HEK293T (cell line): ENCODE measurements at regions not wholly inside any gene's neighbourhood (a gene's known extent, or its start where the extent isn't known, plus 50 kb on each side); places are given as distances from the start of the nearest gene placed in this dataset.

Source experiments
- CTCF ChIA-PET: fragments of 350-600 bp; formaldehyde crosslinking; extraction: SDS; loops from one replicate; lab custom pipeline; 2021; ENCODE audit warnings: antibody characterized with exemption, inconsistent platforms; lab: Yijun Ruan, JAX
- POLR2A ChIA-PET: fragments of 350-600 bp; formaldehyde crosslinking; extraction: SDS; loops from one replicate; lab custom pipeline; 2020; ENCODE audit warnings: antibody characterized with exemption, inconsistent platforms; lab: Yijun Ruan, JAX
- DNase-seq: peaks from one replicate; pipeline ENCODE4 v3.0.0; 2012; ENCODE audit warnings: mixed read lengths; ENCODE audit errors: extremely low spot score
- ARNT ChIP-seq: fragments of 450-650 bp; IDR thresholded peaks from 2 replicates; pipeline ENCODE4 v1.6.1; 2017; ENCODE audit warnings: mild to moderate bottlenecking
- BHLHE40 ChIP-seq: fragments of 450-650 bp; IDR thresholded peaks from 2 replicates; pipeline ENCODE4 v1.6.1; 2016; ENCODE audit warnings: mild to moderate bottlenecking, moderate library complexity, borderline replicate concordance
- CTBP1 ChIP-seq: fragments of 450-650 bp; IDR thresholded peaks from 2 replicates; pipeline ENCODE4 v1.6.1; 2016; ENCODE audit warnings: borderline replicate concordance
- ELF4 ChIP-seq: fragments of 450-650 bp; IDR thresholded peaks from 2 replicates; pipeline ENCODE4 v1.6.1; 2017; ENCODE audit warnings: antibody characterized with exemption
- FOXA1 ChIP-seq: fragments of 450-650 bp; IDR thresholded peaks from 2 replicates; pipeline ENCODE4 v1.6.1; 2016; ENCODE audit warnings: mild to moderate bottlenecking
- FOXK2 ChIP-seq: fragments of 450-650 bp; IDR thresholded peaks from 2 replicates; pipeline ENCODE4 v1.6.1; 2016; ENCODE audit warnings: mild to moderate bottlenecking
- FOXM1 ChIP-seq: fragments of 450-650 bp; IDR thresholded peaks from 2 replicates; pipeline ENCODE4 v1.6.1; 2017; ENCODE audit warnings: mild to moderate bottlenecking, borderline replicate concordance
- HDGF ChIP-seq: fragments of 450-650 bp; IDR thresholded peaks from 2 replicates; pipeline ENCODE4 v1.6.1; 2017; ENCODE audit warnings: antibody characterized with exemption, borderline replicate concordance
- L3MBTL2 ChIP-seq: fragments of 450-650 bp; conservative IDR thresholded peaks from 2 replicates; pipeline ENCODE4 v1.6.1; 2016; ENCODE audit warnings: mild to moderate bottlenecking
- LEF1 ChIP-seq: fragments of 450-650 bp; IDR thresholded peaks from 2 replicates; pipeline ENCODE4 v1.6.1; 2017; ENCODE audit warnings: mild to moderate bottlenecking, borderline replicate concordance
- NFRKB ChIP-seq: fragments of 450-650 bp; IDR thresholded peaks from 2 replicates; pipeline ENCODE4 v1.6.1; 2016; ENCODE audit warnings: mild to moderate bottlenecking, moderate library complexity
- SP1 ChIP-seq: fragments of 450-650 bp; IDR thresholded peaks from 2 replicates; pipeline ENCODE4 v1.6.1; 2017
- SUZ12 ChIP-seq: fragments of 450-650 bp; IDR thresholded peaks from 2 replicates; pipeline ENCODE4 v1.6.1; 2016; ENCODE audit warnings: mild to moderate bottlenecking
- TARDBP ChIP-seq: fragments of 450-650 bp; IDR thresholded peaks from 2 replicates; pipeline ENCODE4 v1.6.1; 2016
- ZNF384 ChIP-seq: fragments of 450-650 bp; IDR thresholded peaks from 2 replicates; pipeline ENCODE4 v1.6.1; 2016
- TF ChIP-seq, protein P1 (sequence below): fragments of 450-650 bp; IDR thresholded peaks from 2 replicates; pipeline ENCODE4 v1.6.1; 2016

DNA sequence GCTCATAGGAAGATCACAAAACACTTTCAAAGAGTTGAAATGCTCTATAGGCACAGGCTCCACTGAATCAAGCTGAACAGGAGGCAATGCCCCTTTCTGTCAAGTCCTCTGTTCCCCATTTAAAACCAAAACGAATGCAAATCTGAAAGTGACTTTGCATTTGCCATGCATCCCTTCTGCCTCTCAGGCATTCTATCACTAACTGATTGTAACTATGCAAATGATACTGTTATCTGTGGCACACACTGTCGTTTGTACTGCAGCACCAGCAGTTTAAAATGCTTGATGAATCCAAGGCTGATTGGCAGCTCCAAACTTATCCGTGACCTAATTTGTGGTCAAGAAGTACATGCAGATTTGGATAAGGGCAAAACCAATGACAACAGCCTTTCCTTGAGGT lies 1067.5 kb upstream of the MAP3K7 start:
- TF ChIP-seq ZNF384 (no peak), ARNT (no peak), ELF4 (no peak)
- POLR2A ChIA-PET = no interaction called here
- DNase-seq = no peak
- CTCF ChIA-PET = no interaction called here

DNA sequence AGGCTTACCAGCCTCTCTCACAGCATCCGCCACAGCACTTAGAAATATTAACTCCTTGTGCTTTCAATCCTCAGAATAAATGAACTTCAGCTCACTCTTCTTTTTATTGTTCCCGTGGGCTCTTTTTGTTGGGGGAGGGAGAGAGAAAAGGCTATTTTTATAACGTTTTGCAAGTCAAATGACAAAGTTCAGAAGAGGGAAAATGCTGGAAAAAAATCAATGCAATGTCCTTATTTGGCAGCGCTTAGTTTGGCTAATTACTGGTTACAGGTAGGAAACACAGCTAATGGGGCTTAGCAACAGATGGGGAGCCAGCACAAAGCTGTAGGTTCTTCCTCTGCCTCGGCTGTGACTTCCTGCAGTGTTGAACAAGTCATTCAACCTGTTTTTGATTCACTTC lies 1067.0 kb upstream of the MAP3K7 start:
- DNase-seq = no peak
- no peak for TF ChIP-seq SP1
- no peak for TF ChIP-seq ELF4
- TF ChIP-seq FOXK2 = no peak
- TF ChIP-seq FOXM1 = no peak
- TF ChIP-seq FOXA1 = no peak
- TF ChIP-seq, protein P1, sequence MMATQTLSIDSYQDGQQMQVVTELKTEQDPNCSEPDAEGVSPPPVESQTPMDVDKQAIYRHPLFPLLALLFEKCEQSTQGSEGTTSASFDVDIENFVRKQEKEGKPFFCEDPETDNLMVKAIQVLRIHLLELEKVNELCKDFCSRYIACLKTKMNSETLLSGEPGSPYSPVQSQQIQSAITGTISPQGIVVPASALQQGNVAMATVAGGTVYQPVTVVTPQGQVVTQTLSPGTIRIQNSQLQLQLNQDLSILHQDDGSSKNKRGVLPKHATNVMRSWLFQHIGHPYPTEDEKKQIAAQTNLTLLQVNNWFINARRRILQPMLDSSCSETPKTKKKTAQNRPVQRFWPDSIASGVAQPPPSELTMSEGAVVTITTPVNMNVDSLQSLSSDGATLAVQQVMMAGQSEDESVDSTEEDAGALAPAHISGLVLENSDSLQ = no peak
- TF ChIP-seq BHLHE40 = no peak
- TF ChIP-seq LEF1 = no peak
- TF ChIP-seq SUZ12 = no peak
- no peak for TF ChIP-seq L3MBTL2
- no peak for TF ChIP-seq ARNT
- ChIA-PET CTCF (no interaction called here), POLR2A (no interaction called here)

GRCh38 chr6:91653076-91653723 lies 1066.3 kb upstream of the MAP3K7 start:
- no peak for DNase-seq
- TF ChIP-seq ARNT (no peak), SP1 (no peak), HDGF (no peak), SUZ12 (no peak), NFRKB (no peak), ELF4 (no peak), ZNF384 (no peak), LEF1 (no peak), L3MBTL2 (no peak), BHLHE40 (no peak), FOXK2 (no peak), CTBP1 (no peak), FOXM1 (no peak)
- TF ChIP-seq, protein P1 = no peak
- ChIA-PET POLR2A (no interaction called here), CTCF (no interaction called here)

DNA sequence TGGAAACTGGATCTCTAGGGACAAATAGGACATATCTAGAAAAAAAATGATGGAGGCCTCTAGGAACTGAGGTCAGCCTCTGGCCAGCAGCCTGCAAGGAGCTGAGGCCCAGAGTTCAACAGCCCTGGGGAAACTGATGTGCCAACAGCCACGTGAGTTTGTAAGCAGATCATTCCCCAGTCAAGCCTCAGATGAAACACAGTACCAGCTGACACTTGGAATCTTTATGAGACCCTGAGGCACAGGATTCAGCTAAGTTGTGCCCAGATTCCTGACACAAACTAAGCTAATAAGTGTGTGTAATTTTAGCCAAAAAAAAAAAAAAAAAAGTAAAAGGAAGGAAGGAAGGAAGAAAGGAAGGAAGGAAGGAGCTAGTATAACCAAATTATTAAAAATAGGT lies 1059.8 kb upstream of the MAP3K7 start:
- ChIA-PET CTCF (interaction anchor here (1.1 kb wide), 1 partner anchor 9 kb away, joined by 5 read pairs; no protein-coding TSS in a partner anchor), POLR2A (no interaction called here)
- TF ChIP-seq BHLHE40 (no peak), ARNT (no peak), ZNF384 (no peak), ELF4 (no peak), CTBP1 (no peak), TARDBP (no peak), LEF1 (no peak), NFRKB (no peak), SUZ12 (no peak), FOXK2 (no peak), SP1 (no peak), FOXM1 (no peak), L3MBTL2 (no peak), FOXA1 (no peak)
- TF ChIP-seq, protein P1 = no peak
- no peak for DNase-seq

DNA sequence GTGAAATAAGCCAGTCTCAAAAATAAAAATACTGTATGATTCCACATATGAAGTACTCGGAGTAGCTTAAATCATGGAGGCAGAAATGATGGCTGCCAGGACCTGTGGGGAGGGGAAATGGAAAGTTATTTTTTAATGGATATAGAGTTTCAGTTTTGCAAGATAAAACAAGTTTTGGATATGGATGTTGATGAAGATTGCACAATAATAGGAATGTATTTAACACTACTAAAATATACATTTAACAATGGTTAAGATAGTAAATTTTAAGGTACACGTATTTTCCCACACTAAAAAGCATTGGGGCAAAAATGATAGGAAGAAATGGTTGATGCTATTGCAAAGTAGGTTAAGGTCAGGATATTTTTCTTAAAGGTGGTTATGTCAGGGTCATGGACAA lies 1058.9 kb upstream of the MAP3K7 start:
- POLR2A ChIA-PET = no interaction called here
- CTCF ChIA-PET = interaction anchor here (0.6 kb wide), 1 partner anchor 930 kb away, joined by 6 read pairs; no protein-coding TSS in a partner anchor
- no peak for DNase-seq
- no peak for TF ChIP-seq TARDBP
- no peak for TF ChIP-seq SP1
- TF ChIP-seq ELF4 = no peak
- no peak for TF ChIP-seq SUZ12

DNA sequence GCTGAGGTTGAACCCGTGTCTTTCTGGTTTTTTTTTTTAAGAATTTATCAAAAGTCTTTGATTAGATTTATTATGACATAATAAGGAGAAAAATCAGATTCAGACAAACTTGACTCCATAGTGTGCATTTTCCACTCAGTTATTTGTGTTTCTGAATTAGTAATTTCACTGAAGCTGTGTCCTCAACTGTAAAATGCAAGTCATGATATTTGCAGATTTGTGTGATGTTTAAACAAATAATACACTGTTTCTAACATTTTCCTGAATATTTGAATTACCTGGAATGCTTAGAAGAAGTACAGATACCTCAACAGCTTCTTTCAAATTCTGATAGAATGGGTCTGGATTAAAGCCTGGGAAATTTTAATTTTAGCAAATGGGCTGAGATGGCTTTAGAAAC lies 1050.3 kb upstream of the MAP3K7 start:
- DNase-seq = no peak
- no peak for TF ChIP-seq ZNF384
- no peak for TF ChIP-seq SUZ12
- no peak for TF ChIP-seq ARNT
- TF ChIP-seq TARDBP = no peak
- TF ChIP-seq ELF4 = no peak
- TF ChIP-seq, protein P1 = no peak
- POLR2A ChIA-PET = no interaction called here
- CTCF ChIA-PET = interaction anchor here (0.8 kb wide), 1 partner anchor 10 kb away, joined by 5 read pairs; no protein-coding TSS in a partner anchor
